Right cardiac atrium (tissue), 5 donors: ENCODE measurements at regions not wholly inside any gene's neighbourhood (a gene's known extent, or its start where the extent isn't known, plus 50 kb on each side); places are given as distances from the start of the nearest gene placed in this dataset.
"Not testable (repeated sequence)": the region's sequence is repeated elsewhere in the genome, so short reads cannot be mapped to it uniquely, and the experiment has no call there.

Source experiments
- ATAC-seq, 2 donors: fragments of 200-7000 bp; cut with Tn5 transposase; one replicate each; pipeline versions ENCODE4 v1.8.0 to v1.9.1; 2020; ENCODE audit warnings: moderate library complexity in 2 of 2, mild to moderate bottlenecking in 1 of 2
- DNase-seq, 3 donors: peaks; one replicate each; pipeline ENCODE4 v3.0.0-alpha.2; 2020
- H3K27ac ChIP-seq: one replicate; pipeline ENCODE4 v1.5.1; 2013; ENCODE audit warnings: mild to moderate bottlenecking, low read length, control low read depth, moderate library complexity
- H3K27me3 ChIP-seq: one replicate; pipeline ENCODE4 v1.6.1; 2013; ENCODE audit not compliant: control insufficient read depth, insufficient read depth
- H3K4me1 ChIP-seq: one replicate; pipeline ENCODE4 v1.6.1; 2013; ENCODE audit warnings: low read length; ENCODE audit not compliant: control insufficient read depth, insufficient read depth
- H3K4me3 ChIP-seq: one replicate; pipeline ENCODE4 v1.5.1; 2013; ENCODE audit warnings: low read length, control low read depth
- H3K9me3 ChIP-seq: one replicate; pipeline ENCODE4 v1.6.1; 2013; ENCODE audit warnings: low read length; ENCODE audit not compliant: control insufficient read depth
- WGBS: extraction: QIAGEN DNeasy Blood & Tissue Kit; methylation state at CpG from one replicate; pipeline ENCODE4 v1.1.7; 2013; 5-methylcytosine and 5-hydroxymethylcytosine counted together
- intact Hi-C, 4 donors: fragments of 100-400 bp; cut with DNase I; formaldehyde crosslinking; loops; one replicate each; pipeline versions ENCODE4 v1.11.0 to v1.14.0; 2022 to 2023
- donor health status: healthy with polysubstance abuse.
- donor health status: DM: no; HTN: yes; CAD: no.
- donor health status: DM: no; HTN: no; CAD: no.
- donor health status: DM: no; HTN: yes; CAD: no; lungs with severe emphysema.
- donor health status: DM: yes; HTN: yes; CAD: no.

DNA sequence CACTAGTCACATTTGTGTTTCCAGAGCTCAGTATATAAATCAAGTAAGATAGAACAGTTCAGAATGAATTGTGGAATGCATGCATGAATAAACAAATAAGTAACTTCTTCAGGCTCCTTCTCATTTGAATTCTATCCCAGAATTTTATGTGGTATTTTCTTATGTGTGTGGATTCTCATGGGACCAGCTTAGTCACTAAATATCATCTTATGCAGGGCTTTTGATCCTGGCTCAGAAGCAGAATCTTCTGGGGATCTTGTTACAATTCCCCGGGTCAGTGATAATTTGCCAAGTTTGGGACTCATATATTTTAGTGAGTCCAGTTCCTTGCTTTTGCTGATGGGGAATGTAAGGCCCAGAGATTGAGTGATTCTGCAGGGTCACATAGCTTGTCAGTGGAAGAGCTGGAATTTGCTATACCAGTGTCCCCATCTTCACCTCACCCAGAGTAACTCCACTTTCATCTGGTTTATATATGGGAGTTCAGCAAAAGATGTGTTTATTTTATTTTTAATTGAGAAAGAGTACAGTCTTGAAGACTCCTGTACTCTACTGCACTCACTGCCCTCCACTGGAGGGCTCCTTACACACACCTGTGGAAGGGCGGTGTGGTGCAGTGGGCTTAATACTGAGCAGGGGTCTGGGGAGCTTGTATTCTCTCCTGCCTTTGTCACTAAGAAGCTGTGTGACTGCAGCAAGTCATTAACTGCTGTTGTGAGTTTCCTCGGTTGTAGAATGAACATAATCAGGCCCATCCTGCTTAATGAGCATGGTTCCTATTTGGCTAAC, 198.2 kb upstream of the CXorf66 start:
- H3K4me1 ChIP-seq: no peaks in the 10 kb centered on the region
- 73% methylated on average over 3 of the region's 3 CpGs for WGBS
- DNase-seq (no peak), ATAC-seq (no peak)
- H3K9me3 ChIP-seq: no peaks in the 10 kb centered on the region
- H3K4me3 ChIP-seq: no peak overlapping the region
- H3K27me3 ChIP-seq: no peaks in the 10 kb centered on the region
- no peak overlapping the region for H3K27ac ChIP-seq
- intact Hi-C loops: no loop called here

DNA sequence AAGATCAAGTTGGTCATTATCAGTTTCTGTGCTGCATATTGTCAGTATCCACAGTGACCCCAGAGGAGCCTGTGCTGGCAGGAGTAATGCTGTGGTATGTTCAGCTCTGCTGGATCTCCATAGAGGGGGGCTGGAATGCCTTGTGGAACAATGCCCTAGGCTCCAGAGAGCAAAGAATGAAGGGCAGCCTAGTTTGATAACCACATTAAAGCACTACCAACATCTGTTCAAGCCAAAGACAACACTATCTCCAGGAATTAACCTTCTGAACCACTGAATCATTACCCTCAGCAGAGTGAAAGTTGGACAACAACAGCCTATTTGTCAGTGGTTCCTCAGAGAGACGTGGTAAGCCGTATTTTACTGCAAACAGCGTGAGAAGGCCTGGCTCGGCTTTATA, 192.3 kb upstream of the CXorf66 start:
- H3K9me3 ChIP-seq: no peaks in the 10 kb centered on the region

GRCh38 chrX:140157143-140157542, 191.8 kb upstream of the CXorf66 start:
- Histone ChIP-seq H3K4me3 (no peak overlapping the region), H3K9me3 (no peaks in the 10 kb centered on the region), H3K27ac (no peak overlapping the region), H3K4me1 (no peaks in the 10 kb centered on the region), H3K27me3 (no peaks in the 10 kb centered on the region)
- WGBS: 48% methylated on average over 2 of the region's 2 CpGs
- intact Hi-C loops: no loop called here
- DNase-seq (no peak), ATAC-seq (no peak)

More for the DNA sequence above, 192.3 kb upstream of the CXorf66 start:
- DNase-seq (no peak), ATAC-seq (peak in 1 of 2 donors; percentile 64)
- H3K27ac ChIP-seq: no peak overlapping the region
- no peak overlapping the region for H3K4me3 ChIP-seq
- H3K4me1 ChIP-seq: no peaks in the 10 kb centered on the region
- no peaks in the 10 kb centered on the region for H3K27me3 ChIP-seq
- 44% methylated on average over 4 of the region's 4 CpGs for WGBS
- intact Hi-C loops: no loop called here

DNA sequence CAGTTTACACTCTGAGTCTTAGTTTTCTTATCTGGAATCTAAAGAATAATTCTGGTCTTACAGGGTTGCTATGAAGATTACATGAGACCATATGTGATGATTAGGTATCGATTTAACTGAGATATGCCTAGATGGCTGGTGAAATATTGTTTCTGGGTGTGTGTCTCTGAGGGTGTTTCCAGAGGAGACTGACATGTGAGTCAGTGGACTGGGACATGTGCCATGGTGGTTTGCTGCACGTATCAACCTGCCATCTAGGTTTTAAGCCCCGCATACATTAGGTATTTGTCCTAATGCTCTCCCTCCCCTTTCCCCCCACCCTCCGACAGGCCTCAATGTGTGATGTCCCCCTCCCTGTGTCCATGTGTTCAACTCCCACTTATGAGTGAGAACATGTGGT, 186.0 kb upstream of the CXorf66 start:
- ATAC-seq: no peak
- no peaks in the 10 kb centered on the region for H3K27me3 ChIP-seq
- intact Hi-C loops: no loop called here
- no peaks in the 10 kb centered on the region for H3K4me1 ChIP-seq
- H3K27ac ChIP-seq: no peak overlapping the region
- no peaks in the 10 kb centered on the region for H3K9me3 ChIP-seq
- WGBS: 81% methylated on average over 4 of the region's 4 CpGs
- H3K4me3 ChIP-seq: no peak overlapping the region
- no peak for DNase-seq

DNA sequence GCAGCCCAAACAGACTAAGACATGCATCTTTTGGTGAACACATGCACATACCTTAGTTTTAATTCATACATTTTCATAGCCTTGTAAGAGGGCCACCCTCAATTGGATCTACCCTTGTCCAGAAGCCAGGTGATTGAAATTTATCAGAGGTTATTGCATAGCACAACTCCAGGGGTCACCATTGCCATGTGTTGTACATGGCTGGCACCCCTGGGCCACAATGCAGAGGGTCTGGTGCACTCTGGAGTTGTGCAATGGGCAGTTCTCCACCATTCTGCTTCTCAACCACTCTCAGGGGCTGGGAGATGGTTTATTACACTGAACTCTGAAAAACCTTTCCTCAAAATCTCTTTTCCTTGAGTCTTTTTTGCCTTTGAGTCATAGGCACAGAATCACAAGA, 184.4 kb upstream of the CXorf66 start:
- Histone ChIP-seq H3K27ac (no peak overlapping the region), H3K9me3 (no peaks in the 10 kb centered on the region), H3K27me3 (no peaks in the 10 kb centered on the region), H3K4me1 (no peaks in the 10 kb centered on the region), H3K4me3 (no peak overlapping the region)
- ATAC-seq (no peak), DNase-seq (no peak)
- intact Hi-C loops: loop anchor here in 1 of 4 donors (10.0 kb wide), 1 partner anchor 95 kb away; no protein-coding TSS in a partner anchor

DNA sequence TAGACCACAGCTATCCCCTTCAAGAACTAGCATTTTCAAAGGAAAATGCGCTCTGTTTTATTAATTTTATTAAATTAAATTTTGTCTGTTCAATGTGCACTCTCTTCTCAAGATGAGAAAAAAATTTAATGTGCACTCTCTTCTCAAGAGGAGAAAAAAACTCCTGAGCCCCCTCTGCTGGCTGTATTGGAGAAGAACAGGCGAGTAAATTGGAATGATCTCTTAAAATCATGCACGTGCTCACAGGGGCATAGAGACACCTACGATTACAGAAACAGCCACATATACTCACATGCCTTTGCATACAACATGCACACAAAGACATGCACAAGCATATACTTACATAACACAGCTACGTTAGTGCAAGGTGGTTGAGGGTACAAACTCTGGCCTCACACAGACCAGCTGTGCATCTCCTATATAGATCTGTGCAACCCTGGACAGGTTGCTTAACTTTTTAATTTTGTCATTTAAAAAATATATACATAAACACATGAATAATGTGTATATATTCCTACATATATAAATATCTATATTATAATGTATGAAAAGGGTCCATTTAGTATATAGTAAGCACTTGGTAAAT, 176.2 kb upstream of the CXorf66 start:
- H3K9me3 ChIP-seq: no peaks in the 10 kb centered on the region
- H3K27ac ChIP-seq: no peak overlapping the region
- no peak overlapping the region for H3K4me3 ChIP-seq
- no peaks in the 10 kb centered on the region for H3K27me3 ChIP-seq
- WGBS: 1% methylated on average over 5 of the region's 5 CpGs
- no peaks in the 10 kb centered on the region for H3K4me1 ChIP-seq
- intact Hi-C loops: loop anchor here in 1 of 4 donors (10.0 kb wide), 1 partner anchor 87 kb away; no protein-coding TSS in a partner anchor
- DNase-seq (no peak), ATAC-seq (no peak)

DNA sequence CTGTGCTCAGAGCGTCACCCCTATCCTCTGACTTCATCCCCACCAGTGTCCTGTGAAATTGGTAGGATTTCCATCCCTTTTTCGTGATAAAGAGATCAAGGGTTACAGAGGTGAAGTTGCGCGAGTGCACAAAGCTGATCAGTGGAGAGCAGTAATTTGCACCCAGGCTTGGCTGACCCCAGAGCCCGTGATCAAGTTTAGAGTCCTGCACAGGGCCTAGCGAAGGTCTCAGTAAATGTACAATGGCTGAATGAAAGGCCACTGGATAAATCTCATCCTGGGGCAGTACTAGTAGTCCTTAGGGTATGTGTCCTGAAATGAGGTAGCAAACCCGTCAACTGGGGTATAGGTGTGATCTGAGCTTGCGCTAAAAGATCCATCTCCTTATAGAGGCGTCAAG, 173.2 kb upstream of the CXorf66 start:
- peak in 1 of 2 donors; percentile 14 for ATAC-seq
- intact Hi-C loops: loop anchor here in 2 of 4 donors (5.0 to 10.0 kb wide), 2 partner anchors 61 to 64 kb away; no protein-coding TSS in a partner anchor

DNA sequence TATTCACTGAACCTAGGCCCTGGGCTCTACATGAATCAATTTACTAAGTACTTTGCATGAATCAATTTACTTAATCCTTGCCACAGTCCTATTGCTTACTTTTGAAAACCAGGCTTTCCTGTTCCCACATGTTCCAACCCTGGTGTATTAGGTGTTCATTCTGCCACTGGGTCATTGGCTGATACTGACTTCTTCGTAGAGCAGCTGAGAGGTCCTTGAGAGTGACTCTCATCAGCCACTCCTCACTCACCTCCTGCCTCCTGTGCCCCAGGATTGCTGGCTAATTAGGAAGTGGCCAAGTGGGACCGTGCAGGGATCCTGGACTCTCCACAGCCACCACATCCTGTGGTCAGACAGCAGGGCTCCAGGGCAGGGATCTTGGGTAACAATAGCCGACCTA, 172.7 kb upstream of the CXorf66 start:
- not testable (repeated sequence) for DNase-seq, ATAC-seq, H3K4me3 ChIP-seq, H3K9me3 ChIP-seq, H3K27ac ChIP-seq, H3K27me3 ChIP-seq, H3K4me1 ChIP-seq
- intact Hi-C loops: loop anchor here in 2 of 4 donors (5.0 to 10.0 kb wide), 2 partner anchors 61 to 63 kb away; no protein-coding TSS in a partner anchor
- 86% methylated on average over 1 of the region's 3 CpGs for WGBS

More for the DNA sequence above, 173.2 kb upstream of the CXorf66 start:
- DNase-seq, H3K9me3 ChIP-seq, H3K4me1 ChIP-seq, H3K4me3 ChIP-seq, H3K27ac ChIP-seq, H3K27me3 ChIP-seq: not testable (repeated sequence)
- WGBS: 91% methylated on average over 9 of the region's 9 CpGs

DNA sequence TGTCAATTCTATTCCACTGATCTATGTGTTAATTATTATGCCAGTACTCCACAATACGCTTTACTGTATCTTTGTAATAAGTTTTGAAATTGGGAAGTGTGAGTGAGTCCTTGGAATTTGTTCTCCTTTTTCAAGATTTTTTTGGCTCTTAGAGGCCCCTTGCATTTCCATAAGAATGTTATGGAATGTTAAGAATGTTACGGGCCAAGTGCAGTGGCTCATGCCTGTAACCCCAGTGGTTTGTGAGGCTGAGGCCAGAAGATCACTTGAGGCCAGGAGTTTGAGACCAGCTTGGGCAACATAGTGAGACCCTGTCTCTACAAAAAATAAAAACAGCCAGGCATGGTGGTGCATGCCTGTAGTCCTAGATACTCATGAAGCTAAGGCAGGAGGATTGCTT, 167.6 kb upstream of the CXorf66 start:
- Histone ChIP-seq H3K4me1 (no peaks in the 10 kb centered on the region), H3K4me3 (no peak overlapping the region), H3K27me3 (no peaks in the 10 kb centered on the region), H3K27ac (no peak overlapping the region), H3K9me3 (no peaks in the 10 kb centered on the region)
- WGBS: 65% methylated on average over 2 of the region's 2 CpGs
- ATAC-seq (no peak), DNase-seq (no peak)
- intact Hi-C loops: loop anchor here in 1 of 4 donors (10.0 kb wide), 1 partner anchor 58 kb away; no protein-coding TSS in a partner anchor

GRCh38 chrX:140123446-140123845, 158.1 kb upstream of the CXorf66 start:
- H3K27ac ChIP-seq: no peak overlapping the region
- no peak for ATAC-seq
- WGBS: 19% methylated on average over 3 of the region's 3 CpGs
- H3K4me1 ChIP-seq: no peaks in the 10 kb centered on the region
- H3K4me3 ChIP-seq: no peak overlapping the region
- H3K9me3 ChIP-seq: no peaks in the 10 kb centered on the region
- no peaks in the 10 kb centered on the region for H3K27me3 ChIP-seq
- peak in 1 of 3 donors; percentile 6 for DNase-seq
- intact Hi-C loops: no loop called here

DNA sequence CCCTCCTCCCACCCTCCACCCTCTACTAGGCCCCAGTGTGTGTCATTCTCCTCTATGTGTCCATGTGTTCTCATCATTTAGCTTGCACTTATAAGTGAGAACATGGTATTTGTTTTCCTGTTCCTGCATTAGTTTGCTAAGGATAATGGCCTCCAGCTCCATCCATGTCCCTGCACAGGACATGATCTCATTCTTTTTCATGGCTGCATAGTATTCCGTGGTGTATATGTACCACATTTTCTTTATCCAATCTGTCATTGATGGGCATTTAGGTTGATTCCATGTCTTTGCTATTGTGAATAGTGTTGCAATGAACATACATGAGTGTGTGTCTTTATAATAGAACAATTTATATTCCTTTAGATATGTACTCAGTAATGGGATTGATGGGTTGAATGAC, 148.7 kb upstream of the CXorf66 start:
- intact Hi-C loops, H3K27ac ChIP-seq, H3K27me3 ChIP-seq, H3K4me1 ChIP-seq, H3K9me3 ChIP-seq, ATAC-seq, H3K4me3 ChIP-seq, DNase-seq: not testable (repeated sequence)
- 96% methylated on average over 1 of the region's 1 CpG for WGBS
